Adrenal gland (tissue), 5 donors: ENCODE measurements at regions not wholly inside any gene's neighbourhood (a gene's known extent, or its start where the extent isn't known, plus 50 kb on each side); places are given as distances from the start of the nearest gene placed in this dataset.

Experiments used
- POLR2A ChIP-seq, 2 donors: fragments of 450-650 bp; IDR thresholded peaks; one replicate each; pipeline ENCODE4 v1.6.1; 2017; ENCODE audit warnings: antibody characterized with exemption in 2 of 2, mild to moderate bottlenecking in 2 of 2, moderate library complexity in 1 of 2
- TF ChIP-seq, protein P1 (sequence below), 6 experiments: fragments of 450-650 bp in 4 of 6; fragments of 200-600 bp in 2 of 6; sonication (generic) in 1 of 6; IDR thresholded peaks; 1 replicate in 5 of 6; 2 replicates in 1 of 6; pipeline versions ENCODE4 v1.5.1 to v1.8.0; 2016 to 2021; ENCODE audit warnings: antibody characterized with exemption in 6 of 6, mild to moderate bottlenecking in 2 of 6, moderate library complexity in 1 of 6
- donor health status: DM: no; HTN: no; CAD: no.

DNA sequence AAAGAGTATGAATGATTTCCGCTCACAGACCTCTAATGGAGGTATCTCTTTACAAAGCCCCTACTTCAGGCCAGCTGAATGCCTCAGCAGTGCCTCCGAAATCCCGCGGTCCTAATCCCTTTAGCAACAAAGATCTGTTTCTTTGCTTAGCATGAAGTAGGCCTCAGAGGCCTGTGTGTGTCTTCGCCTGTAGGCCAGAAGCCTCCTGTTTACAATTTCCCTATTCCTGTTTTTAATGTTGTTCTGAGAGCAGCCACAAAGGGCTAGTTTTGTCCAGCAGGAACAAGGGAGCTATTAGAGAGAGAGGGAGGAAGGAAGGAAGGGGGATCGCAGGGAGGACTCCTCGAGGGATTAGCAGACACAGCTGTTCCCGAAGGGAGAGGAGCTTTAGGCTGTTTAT lies 166.4 kb upstream of the SPRY4 start:
- TF ChIP-seq, protein P1, sequence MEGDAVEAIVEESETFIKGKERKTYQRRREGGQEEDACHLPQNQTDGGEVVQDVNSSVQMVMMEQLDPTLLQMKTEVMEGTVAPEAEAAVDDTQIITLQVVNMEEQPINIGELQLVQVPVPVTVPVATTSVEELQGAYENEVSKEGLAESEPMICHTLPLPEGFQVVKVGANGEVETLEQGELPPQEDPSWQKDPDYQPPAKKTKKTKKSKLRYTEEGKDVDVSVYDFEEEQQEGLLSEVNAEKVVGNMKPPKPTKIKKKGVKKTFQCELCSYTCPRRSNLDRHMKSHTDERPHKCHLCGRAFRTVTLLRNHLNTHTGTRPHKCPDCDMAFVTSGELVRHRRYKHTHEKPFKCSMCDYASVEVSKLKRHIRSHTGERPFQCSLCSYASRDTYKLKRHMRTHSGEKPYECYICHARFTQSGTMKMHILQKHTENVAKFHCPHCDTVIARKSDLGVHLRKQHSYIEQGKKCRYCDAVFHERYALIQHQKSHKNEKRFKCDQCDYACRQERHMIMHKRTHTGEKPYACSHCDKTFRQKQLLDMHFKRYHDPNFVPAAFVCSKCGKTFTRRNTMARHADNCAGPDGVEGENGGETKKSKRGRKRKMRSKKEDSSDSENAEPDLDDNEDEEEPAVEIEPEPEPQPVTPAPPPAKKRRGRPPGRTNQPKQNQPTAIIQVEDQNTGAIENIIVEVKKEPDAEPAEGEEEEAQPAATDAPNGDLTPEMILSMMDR (IDR thresholded peaks at IDR 0.05), result no peak
- no peak for TF ChIP-seq POLR2A (IDR thresholded peaks at IDR 0.05)
